ENCODE measurements at regions not wholly inside any gene's neighbourhood (a gene's known extent, or its start where the extent isn't known, plus 50 kb on each side); places are given as distances from the start of the nearest gene placed in this dataset.

DNA sequence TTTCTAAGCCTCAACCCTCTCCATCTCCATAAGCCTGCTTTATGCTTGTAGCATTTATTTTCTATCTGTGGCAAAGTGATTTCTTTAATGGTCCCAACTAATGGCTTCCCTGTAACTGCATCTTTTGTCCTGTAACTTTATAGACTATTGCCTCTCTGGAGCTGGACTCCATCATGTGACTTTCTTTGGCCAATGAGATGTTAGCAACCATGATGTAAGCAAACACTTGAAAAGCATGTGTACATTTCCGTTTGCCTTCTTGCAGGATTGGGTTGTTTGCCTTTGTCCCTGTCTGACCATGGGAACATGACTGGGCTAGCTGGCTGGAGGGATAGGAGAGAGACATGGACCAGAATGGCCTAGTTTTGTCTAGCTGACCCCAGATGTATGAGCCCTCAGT, 106.0 kb upstream of the LRIG1 start:
- Histone ChIP-seq H3K9me3 (no peaks in the 10 kb centered on the region), H3K4me3 (no peak overlapping the region), H3K27ac (no peak overlapping the region), H3K36me3 (no peaks in the 10 kb centered on the region), H3K27me3 (no peaks in the 10 kb centered on the region), H3K4me1 (no peaks in the 10 kb centered on the region)
- ATAC-seq (peak in 1 of 4 donors; percentile 24), FAIRE-seq (no peak), DNase-seq (no peak)
- TF ChIP-seq, protein P1, sequence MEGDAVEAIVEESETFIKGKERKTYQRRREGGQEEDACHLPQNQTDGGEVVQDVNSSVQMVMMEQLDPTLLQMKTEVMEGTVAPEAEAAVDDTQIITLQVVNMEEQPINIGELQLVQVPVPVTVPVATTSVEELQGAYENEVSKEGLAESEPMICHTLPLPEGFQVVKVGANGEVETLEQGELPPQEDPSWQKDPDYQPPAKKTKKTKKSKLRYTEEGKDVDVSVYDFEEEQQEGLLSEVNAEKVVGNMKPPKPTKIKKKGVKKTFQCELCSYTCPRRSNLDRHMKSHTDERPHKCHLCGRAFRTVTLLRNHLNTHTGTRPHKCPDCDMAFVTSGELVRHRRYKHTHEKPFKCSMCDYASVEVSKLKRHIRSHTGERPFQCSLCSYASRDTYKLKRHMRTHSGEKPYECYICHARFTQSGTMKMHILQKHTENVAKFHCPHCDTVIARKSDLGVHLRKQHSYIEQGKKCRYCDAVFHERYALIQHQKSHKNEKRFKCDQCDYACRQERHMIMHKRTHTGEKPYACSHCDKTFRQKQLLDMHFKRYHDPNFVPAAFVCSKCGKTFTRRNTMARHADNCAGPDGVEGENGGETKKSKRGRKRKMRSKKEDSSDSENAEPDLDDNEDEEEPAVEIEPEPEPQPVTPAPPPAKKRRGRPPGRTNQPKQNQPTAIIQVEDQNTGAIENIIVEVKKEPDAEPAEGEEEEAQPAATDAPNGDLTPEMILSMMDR (IDR thresholded peaks at IDR 0.05), result no peak
- intact Hi-C loops (cut with DNase I), result no loop called here
- WGBS, 2 donors, result 44 to 63% methylated on average over 1 of the region's 1 CpG

DNA sequence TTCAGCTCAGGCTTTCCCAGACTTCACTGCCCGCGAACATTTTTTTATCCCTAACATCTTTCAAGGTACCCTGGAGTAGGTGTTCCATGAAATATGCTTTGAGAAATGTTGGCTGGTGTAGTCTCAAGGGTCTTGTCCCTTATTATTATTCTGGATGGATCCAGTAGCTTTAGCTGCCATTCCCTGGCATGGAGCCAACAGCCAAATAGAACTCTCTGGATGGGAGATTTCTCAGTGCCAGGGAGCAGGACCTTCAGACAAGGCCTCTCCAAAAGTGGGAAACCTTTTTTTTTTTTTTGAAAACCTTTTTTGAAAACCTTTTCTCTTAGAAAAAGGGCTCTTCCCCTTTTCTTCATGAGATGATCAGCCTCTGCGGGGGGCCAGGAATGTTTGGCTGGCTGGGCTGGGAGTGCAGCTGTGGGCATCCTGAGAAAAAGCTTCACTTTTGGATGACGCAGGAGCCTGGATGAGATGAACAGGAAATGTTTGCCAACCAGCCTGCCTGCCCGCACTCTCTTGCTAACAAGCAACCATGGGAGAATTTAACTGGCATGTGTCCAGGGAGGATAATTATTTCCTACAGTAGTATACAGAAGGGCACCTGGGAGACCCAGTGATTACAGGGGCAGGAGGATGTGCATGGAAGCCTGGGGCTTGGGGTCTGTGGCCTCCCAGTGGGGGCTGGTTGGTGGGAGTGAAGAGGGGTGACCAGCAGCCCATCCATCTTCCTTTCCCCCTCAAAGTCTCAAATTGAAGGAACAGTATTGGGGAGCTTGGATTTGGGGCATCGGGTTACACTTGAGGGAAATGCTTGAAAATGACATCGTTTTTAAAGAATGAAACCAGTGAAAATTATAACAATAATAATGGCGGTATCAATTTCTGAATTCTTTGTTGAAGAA, 109.1 kb upstream of the LRIG1 start:
- Histone ChIP-seq H3K9me3 (no peaks in the 10 kb centered on the region), H3K36me3 (no peaks in the 10 kb centered on the region), H3K27me3 (no peaks in the 10 kb centered on the region), H3K27ac (peak overlapping the region in 2 of 4 donors; percentile 30 to 55), H3K4me3 (no peak overlapping the region), H3K4me1 (no peaks in the 10 kb centered on the region)
- ATAC-seq (peak; percentile 43 to 78 (median 54)), FAIRE-seq (no peak), DNase-seq (peak in 4 of 6 donors; percentile 18 to 41 (median 38))
- TF ChIP-seq, protein P1 (IDR thresholded peaks at IDR 0.05), result no peak
- intact Hi-C loops (cut with DNase I), result no loop called here
- WGBS, 2 donors, result 74 to 79% methylated on average over 8 of the region's 8 CpGs

DNA sequence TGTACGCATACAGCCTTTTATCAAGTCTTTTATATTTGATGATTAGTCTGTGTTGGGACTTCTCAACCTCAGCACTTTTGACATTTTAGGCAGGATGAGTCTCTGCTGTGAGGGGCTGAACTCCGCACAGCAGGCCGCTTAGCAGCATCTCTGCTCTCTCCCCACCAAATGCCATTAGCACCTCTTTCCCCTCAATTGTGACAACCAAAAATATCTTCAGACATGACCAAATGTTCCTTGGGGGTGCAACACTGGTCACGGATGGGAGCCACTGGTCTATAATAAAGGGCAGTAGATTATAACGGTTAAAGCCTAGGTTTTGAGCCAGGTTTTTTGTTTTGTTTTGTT, 109.7 kb upstream of the LRIG1 start:
- intact Hi-C loops (cut with DNase I), result no loop called here
- DNase-seq (no peak), FAIRE-seq (no peak), ATAC-seq (no peak)
- Histone ChIP-seq H3K36me3 (no peaks in the 10 kb centered on the region), H3K27ac (peak overlapping the region in 1 of 4 donors; percentile 55), H3K4me3 (no peak overlapping the region), H3K9me3 (no peaks in the 10 kb centered on the region), H3K4me1 (no peaks in the 10 kb centered on the region), H3K27me3 (no peaks in the 10 kb centered on the region)
- 97% methylated on average over 5 of the region's 5 CpGs for WGBS, 2 donors
- TF ChIP-seq, protein P1 (IDR thresholded peaks at IDR 0.05), result no peak

DNA sequence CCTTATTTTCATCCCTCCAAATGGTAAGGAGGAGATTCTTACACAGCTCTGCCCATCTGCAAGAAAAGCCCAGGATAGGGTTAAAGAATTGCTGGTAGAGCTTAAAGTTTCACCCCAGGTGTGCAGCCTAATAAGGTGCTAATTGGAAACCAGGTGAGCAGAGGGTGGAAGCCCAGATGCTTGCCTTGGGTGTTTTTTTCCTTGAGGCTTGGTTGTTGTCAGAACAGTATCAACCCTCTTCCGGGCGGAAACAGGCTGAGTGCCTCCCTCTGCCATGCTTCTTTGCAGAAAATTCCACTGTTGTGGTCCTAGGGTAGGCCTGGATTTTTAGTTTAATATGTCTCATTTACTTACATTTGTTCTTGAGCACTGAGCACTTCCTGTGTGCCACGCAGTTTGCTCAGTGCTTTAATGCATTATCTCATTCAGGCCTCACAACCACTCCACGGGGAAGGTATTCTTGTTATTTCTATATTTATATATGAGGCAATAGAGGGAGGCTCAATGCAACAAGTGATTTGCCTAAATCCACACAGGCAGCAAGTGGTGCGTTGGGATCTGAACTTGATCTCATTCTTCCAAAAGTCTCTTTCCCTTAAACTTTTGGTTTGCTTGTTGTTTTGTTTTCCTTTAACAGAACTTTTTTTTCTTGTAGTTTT, 115.0 kb upstream of the LRIG1 start:
- intact Hi-C loops (cut with DNase I), result no loop called here
- no peak overlapping the region for H3K4me3 ChIP-seq
- H3K9me3 ChIP-seq, result no peaks in the 10 kb centered on the region
- ATAC-seq (no peak), FAIRE-seq (no peak), DNase-seq (no peak)
- TF ChIP-seq, protein P1 (IDR thresholded peaks at IDR 0.05), result no peak
- no peaks in the 10 kb centered on the region for H3K4me1 ChIP-seq
- 85 to 89% methylated on average over 5 of the region's 5 CpGs for WGBS, 2 donors
- H3K36me3 ChIP-seq, result no peaks in the 10 kb centered on the region
- no peak overlapping the region for H3K27ac ChIP-seq
- no peaks in the 10 kb centered on the region for H3K27me3 ChIP-seq

- Histone ChIP-seq H3K4me3 (no peak overlapping the region), H3K4me1 (no peaks in the 10 kb centered on the region), H3K27me3 (no peaks in the 10 kb centered on the region), H3K27ac (no peak overlapping the region), H3K36me3 (no peaks in the 10 kb centered on the region), H3K9me3 (no peaks in the 10 kb centered on the region)
- intact Hi-C loops (cut with DNase I), result no loop called here
- FAIRE-seq (peak; percentile 29), DNase-seq (no peak), ATAC-seq (no peak)
- WGBS, 2 donors, result 70 to 71% methylated on average over 2 of the region's 2 CpGs
- TF ChIP-seq, protein P1 (IDR thresholded peaks at IDR 0.05), result no peak
These were observed 116.5 kb upstream of the LRIG1 start for GRCh38 chr3:66617351-66617750.
